OCI-LY1 (cell line): ENCODE measurements at regions not wholly inside any gene's neighbourhood (a gene's known extent, or its start where the extent isn't known, plus 50 kb on each side); places are given as distances from the start of the nearest gene placed in this dataset.

Experiments used
- H2AFZ ChIP-seq: fragments of 200-600 bp; sonication (generic), shearing (Covaris generic); 2 replicates; pipeline ENCODE4 v1.6.0; 2014; ENCODE audit warnings: antibody characterized with exemption, mild to moderate bottlenecking, low read length
- H3F3A ChIP-seq: fragments of 200-600 bp; sonication (generic), shearing (Covaris generic); 2 replicates; pipeline ENCODE4 v1.6.0; 2014; ENCODE audit warnings: mild to moderate bottlenecking, antibody characterized with exemption, low read length, moderate library complexity; ENCODE audit not compliant: insufficient read depth
- H3K27ac ChIP-seq: fragments of 200-600 bp; sonication (generic); 2 replicates; pipeline ENCODE4 v1.5.1; 2014; ENCODE audit warnings: low read length, mixed run types, mild to moderate bottlenecking, low read depth; ENCODE audit not compliant: poor library complexity, severe bottlenecking
- H3K27me3 ChIP-seq: fragments of 200-600 bp; sonication (generic); 2 replicates; pipeline ENCODE4 v1.6.0; 2014; ENCODE audit warnings: antibody characterized with exemption, mild to moderate bottlenecking, low read length, moderate library complexity; ENCODE audit not compliant: insufficient read depth
- H3K36me3 ChIP-seq: fragments of 200-600 bp; sonication (generic); 2 replicates; pipeline ENCODE4 v1.6.1; 2014; ENCODE audit warnings: mild to moderate bottlenecking, antibody characterized with exemption, low read length, moderate library complexity, mixed read lengths; ENCODE audit not compliant: insufficient read depth
- H3K4me1 ChIP-seq: fragments of 200-600 bp; sonication (generic); 2 replicates; pipeline ENCODE4 v1.5.1; 2014; ENCODE audit warnings: mild to moderate bottlenecking, low read length, moderate library complexity; ENCODE audit not compliant: insufficient read depth, severe bottlenecking
- H3K4me2 ChIP-seq: fragments of 200-600 bp; sonication (generic), shearing (Covaris generic); 2 replicates; pipeline ENCODE4 v1.6.1; 2014; ENCODE audit warnings: low read length
- H3K4me3 ChIP-seq: fragments of 200-600 bp; sonication (generic); 2 replicates; pipeline ENCODE4 v1.5.1; 2014; ENCODE audit warnings: low read length, low read depth, mild to moderate bottlenecking, mixed read lengths; ENCODE audit not compliant: poor library complexity, severe bottlenecking
- H3K79me2 ChIP-seq: fragments of 200-600 bp; shearing (Covaris generic); 2 replicates; pipeline ENCODE4 v1.6.1; 2016; ENCODE audit warnings: mixed run types, low read length, mixed read lengths; ENCODE audit not compliant: insufficient read depth
- H3K9ac ChIP-seq: fragments of 200-600 bp; sonication (generic), shearing (Covaris generic); 2 replicates; pipeline ENCODE4 v1.6.1; 2014; ENCODE audit warnings: mild to moderate bottlenecking, low read length, mixed read lengths
- H3K9me2 ChIP-seq: fragments of 200-600 bp; sonication (generic), shearing (Covaris generic); 2 replicates; pipeline ENCODE4 v1.6.1; 2014; ENCODE audit warnings: low read depth, mild to moderate bottlenecking, low read length, mixed read lengths
- H3K9me3 ChIP-seq: fragments of 200-600 bp; shearing (Covaris generic); 2 replicates; pipeline ENCODE4 v1.6.1; 2014; ENCODE audit warnings: low read length, mixed read lengths
- H4K20me1 ChIP-seq: fragments of 200-600 bp; sonication (generic), shearing (Covaris generic); 2 replicates; pipeline ENCODE4 v1.6.0; 2016; ENCODE audit warnings: mild to moderate bottlenecking, low read length; ENCODE audit not compliant: insufficient read depth
- CTCF ChIP-seq: fragments of 200-600 bp; sonication (generic), shearing (Covaris generic); IDR thresholded peaks from 2 replicates; pipeline ENCODE4 v1.5.1; 2017; ENCODE audit warnings: mild to moderate bottlenecking, antibody characterized with exemption, low read length, moderate library complexity, mixed read lengths
- EZH2 ChIP-seq: fragments of 200-600 bp; sonication (generic), shearing (Covaris generic); IDR thresholded peaks from 2 replicates; pipeline ENCODE4 v1.8.0; 2017; ENCODE audit warnings: borderline replicate concordance, mixed run types, mild to moderate bottlenecking, antibody characterized with exemption, low read length, moderate library complexity, mixed read lengths

DNA sequence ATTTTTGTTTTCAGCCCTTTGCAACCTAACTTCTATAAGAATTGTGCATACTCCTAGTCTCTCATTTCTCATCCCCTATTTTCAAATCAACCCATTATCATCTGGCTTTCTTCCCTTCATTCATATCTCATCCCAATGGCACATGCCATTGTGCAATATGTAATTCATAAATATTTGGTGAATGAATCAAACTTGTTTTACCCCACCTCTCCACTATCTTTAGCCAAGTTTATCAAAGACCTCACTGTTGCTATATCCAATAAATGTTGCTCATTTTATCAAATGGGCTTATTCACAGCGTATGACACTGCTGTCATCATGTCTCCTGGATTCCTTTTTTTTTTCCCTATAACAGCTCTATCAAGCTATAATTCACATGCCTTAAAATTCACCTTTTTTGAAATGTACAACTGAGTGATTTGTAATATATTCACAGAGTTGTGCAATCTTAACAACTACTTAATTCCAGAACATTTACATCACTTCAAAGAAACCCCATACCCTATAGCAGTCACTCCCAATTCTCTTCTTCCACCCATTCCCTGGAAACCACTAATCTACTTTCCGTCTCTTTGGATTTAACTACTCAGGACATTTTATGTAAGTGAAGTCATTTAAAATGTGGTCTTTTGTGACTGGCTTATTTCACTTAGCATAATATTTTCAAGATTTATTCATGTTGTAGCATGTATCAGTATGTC, 214.4 kb upstream of the PAPPA start:
- Histone ChIP-seq H3K9ac (no peak overlapping the region), H3K4me2 (no peak overlapping the region), H3K27me3 (no peaks in the 10 kb centered on the region), H3F3A (no peaks in the 10 kb centered on the region), H3K9me2 (no peaks in the 10 kb centered on the region), H3K4me3 (no peak overlapping the region), H3K9me3 (no peaks in the 10 kb centered on the region), H3K27ac (no peak overlapping the region), H3K36me3 (no peaks in the 10 kb centered on the region), H3K4me1 (no peaks in the 10 kb centered on the region), H3K79me2 (no peaks in the 10 kb centered on the region), H4K20me1 (no peaks in the 10 kb centered on the region), H2AFZ (no peak overlapping the region)
- TF ChIP-seq CTCF (no peak), EZH2 (no peak)

DNA sequence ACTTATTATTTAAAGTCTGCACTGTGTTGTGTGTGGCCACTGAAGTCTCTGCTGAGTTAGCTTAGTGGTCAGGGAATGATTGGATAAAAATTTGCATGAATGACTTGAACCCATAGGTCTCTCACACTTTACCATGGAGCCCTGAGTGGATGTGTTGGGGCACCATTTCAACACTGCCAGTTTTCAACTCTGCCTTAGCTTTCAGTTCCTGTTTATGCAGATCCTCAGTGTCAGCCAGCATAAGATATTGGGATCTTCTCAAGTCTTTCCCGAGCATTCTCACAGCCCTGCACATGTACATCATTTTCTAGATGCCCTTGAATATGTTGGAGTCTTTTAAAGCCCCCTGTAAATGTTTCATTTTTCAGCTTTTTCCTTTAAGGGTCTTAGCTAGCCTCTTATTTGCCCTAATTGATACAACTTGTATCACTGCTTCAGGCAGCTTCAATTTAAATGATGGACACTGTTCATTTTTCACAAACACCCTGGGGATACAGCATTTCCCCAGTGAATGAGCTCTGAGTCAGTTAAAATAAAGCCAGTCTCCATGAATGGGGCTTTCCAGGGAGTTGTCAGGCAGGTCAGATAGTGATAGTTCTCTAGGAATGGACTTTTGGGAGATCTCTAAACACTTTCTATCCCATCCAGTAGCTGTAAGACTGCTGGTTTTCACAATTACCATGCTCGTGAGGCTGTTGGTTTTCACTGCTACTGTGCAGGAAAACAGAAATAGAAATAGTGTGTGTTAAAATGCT, 211.9 kb upstream of the PAPPA start:
- H3K4me2 ChIP-seq = no peak overlapping the region
- no peak overlapping the region for H3K9ac ChIP-seq

GRCh38 chr9:115943431-115944165, 210.0 kb upstream of the PAPPA start:
- H3K9me3 ChIP-seq = no peaks in the 10 kb centered on the region
- no peak overlapping the region for H3K4me3 ChIP-seq
- H2AFZ ChIP-seq = no peak overlapping the region
- no peaks in the 10 kb centered on the region for H3K9me2 ChIP-seq
- H3K9ac ChIP-seq = no peak overlapping the region
- H3K4me2 ChIP-seq = no peak overlapping the region
- H3K4me1 ChIP-seq = no peaks in the 10 kb centered on the region
- no peak overlapping the region for H3K27ac ChIP-seq
- no peaks in the 10 kb centered on the region for H3K79me2 ChIP-seq
- no peaks in the 10 kb centered on the region for H3K36me3 ChIP-seq
- no peaks in the 10 kb centered on the region for H3K27me3 ChIP-seq
- H4K20me1 ChIP-seq = no peaks in the 10 kb centered on the region
- H3F3A ChIP-seq = no peaks in the 10 kb centered on the region
- no peak for TF ChIP-seq EZH2
- TF ChIP-seq CTCF = no peak

More for the DNA sequence above, 211.9 kb upstream of the PAPPA start:
- H3K36me3 ChIP-seq = no peaks in the 10 kb centered on the region
- no peaks in the 10 kb centered on the region for H3K9me2 ChIP-seq
- no peaks in the 10 kb centered on the region for H3K27me3 ChIP-seq
- H3K4me1 ChIP-seq = no peaks in the 10 kb centered on the region
- H3K9me3 ChIP-seq = no peaks in the 10 kb centered on the region
- no peaks in the 10 kb centered on the region for H3K79me2 ChIP-seq
- H2AFZ ChIP-seq = no peak overlapping the region
- no peaks in the 10 kb centered on the region for H3F3A ChIP-seq
- no peak overlapping the region for H3K4me3 ChIP-seq
- H3K27ac ChIP-seq = no peak overlapping the region
- no peaks in the 10 kb centered on the region for H4K20me1 ChIP-seq
- TF ChIP-seq EZH2 (no peak), CTCF (no peak)
